ENCODE measurements at regions not wholly inside any gene's neighbourhood (a gene's known extent, or its start where the extent isn't known, plus 50 kb on each side); places are given as distances from the start of the nearest gene placed in this dataset.

- H3K27ac Mint-ChIP-seq: no peak overlapping the region
- H3K36me3 ChIP-seq (replicated peaks in 1 of 2; ENCODE audit: control extremely low read depth in 1 of 2, control insufficient read depth in 1 of 2, extremely low read depth in 1 of 2, insufficient read depth in 2 of 2, low read length in 1 of 2): no peaks in the 10 kb centered on the region
These were observed 641.0 kb downstream of the FGF9 start for GRCh38 chr13:22311734-22312404.

GRCh38 chr13:22312405-22312803 is 641.5 kb downstream of the FGF9 start:
- ChIA-PET POLR2A (no interaction called here), CTCF (no interaction called here)
- peaks cover 0 to 10% (median 0%) of the 10 kb centered on the region in 3 donors for H3K9me3 ChIP-seq (ENCODE audit: control extremely low read depth in 1 of 3, control insufficient read depth in 2 of 3, insufficient read depth in 1 of 3, low read length in 2 of 3)
- no peak overlapping the region for H3K4me3 ChIP-seq (ENCODE audit: control extremely low read depth in 1 of 5, extremely low read depth in 1 of 5, insufficient read depth in 1 of 5, low read depth in 2 of 5, low read length in 4 of 5)
- no peaks in the 10 kb centered on the region for H3K36me3 ChIP-seq (replicated peaks in 1 of 2; ENCODE audit: control extremely low read depth in 1 of 2, control insufficient read depth in 1 of 2, extremely low read depth in 1 of 2, insufficient read depth in 2 of 2, low read length in 1 of 2)
- no peak overlapping the region for H3K9ac ChIP-seq (ENCODE audit: low read length)
- no peak overlapping the region for H3K27ac ChIP-seq (ENCODE audit: low read length in 2 of 2)
- Mint-ChIP-seq H3K27me3 (no peaks in the 10 kb centered on the region), H3K9me3 (ENCODE audit: insufficient read depth) (peaks cover 6% of the 10 kb centered on the region), H3K4me3 (no peak overlapping the region), H3K27ac (no peak overlapping the region), H3K4me1 (no peaks in the 10 kb centered on the region)
- H2AFZ ChIP-seq (ENCODE audit: insufficient read depth, low read depth, low read length, poor library complexity, severe bottlenecking): no peak overlapping the region
- intact Hi-C loops (cut with micrococcal nuclease): no loop called here
- H4K20me1 ChIP-seq (ENCODE audit: control insufficient read depth, insufficient read depth, low read length, poor library complexity, severe bottlenecking): no peaks in the 10 kb centered on the region
- H3K27me3 ChIP-seq (replicated peaks in 1 of 4; ENCODE audit: control extremely low read depth in 1 of 4, control insufficient read depth in 3 of 4, insufficient read depth in 4 of 4, low read length in 3 of 4): no peaks in the 10 kb centered on the region
- WGBS (ENCODE audit: insufficient coverage): 66% methylated on average over 2 of the region's 2 CpGs
- DNase-seq: no peak
- H3K4me2 ChIP-seq (replicated peaks; ENCODE audit: low read depth, low read length, poor library complexity, severe bottlenecking): no peak overlapping the region
- no peak for ATAC-seq (ENCODE audit: low read depth)
- TF ChIP-seq EZH2 (IDR thresholded peaks at IDR 0.05; ENCODE audit: borderline replicate concordance, insufficient read depth, low read depth, low read length, poor library complexity, severe bottlenecking): no peak
- TF ChIP-seq CTCF (IDR thresholded peaks at IDR 0.05): peak; percentile 27
- H3K79me2 ChIP-seq (ENCODE audit: control insufficient read depth, insufficient read depth, low read length): no peaks in the 10 kb centered on the region
- H3K4me1 ChIP-seq (ENCODE audit: control insufficient read depth in 2 of 2, insufficient read depth in 2 of 2, low read length in 2 of 2): no peaks in the 10 kb centered on the region

More at GRCh38 chr13:22311734-22312404, 641.0 kb downstream of the FGF9 start:
- Histone ChIP-seq H3K27me3 (replicated peaks in 1 of 4; ENCODE audit: control extremely low read depth in 1 of 4, control insufficient read depth in 3 of 4, insufficient read depth in 4 of 4, low read length in 3 of 4) (no peaks in the 10 kb centered on the region), H3K4me2 (replicated peaks; ENCODE audit: low read depth, low read length, poor library complexity, severe bottlenecking) (no peak overlapping the region), H3K4me3 (ENCODE audit: control extremely low read depth in 1 of 5, extremely low read depth in 1 of 5, insufficient read depth in 1 of 5, low read depth in 2 of 5, low read length in 4 of 5) (no peak overlapping the region), H3K9ac (ENCODE audit: low read length) (no peak overlapping the region), H3K79me2 (ENCODE audit: control insufficient read depth, insufficient read depth, low read length) (no peaks in the 10 kb centered on the region), H3K9me3 (ENCODE audit: control extremely low read depth in 1 of 3, control insufficient read depth in 2 of 3, insufficient read depth in 1 of 3, low read length in 2 of 3) (peaks cover 0 to 10% (median 0%) of the 10 kb centered on the region in 3 donors), H2AFZ (ENCODE audit: insufficient read depth, low read depth, low read length, poor library complexity, severe bottlenecking) (no peak overlapping the region), H3K27ac (ENCODE audit: low read length in 2 of 2) (no peak overlapping the region), H3K4me1 (ENCODE audit: control insufficient read depth in 2 of 2, insufficient read depth in 2 of 2, low read length in 2 of 2) (no peaks in the 10 kb centered on the region), H4K20me1 (ENCODE audit: control insufficient read depth, insufficient read depth, low read length, poor library complexity, severe bottlenecking) (no peaks in the 10 kb centered on the region)
- no peak overlapping the region for H3K4me3 Mint-ChIP-seq
- no peaks in the 10 kb centered on the region for H3K27me3 Mint-ChIP-seq
- 88% methylated on average over 5 of the region's 6 CpGs for WGBS (ENCODE audit: insufficient coverage)
- peaks cover 6% of the 10 kb centered on the region for H3K9me3 Mint-ChIP-seq (ENCODE audit: insufficient read depth)
- no peaks in the 10 kb centered on the region for H3K4me1 Mint-ChIP-seq
- no peak for DNase-seq
- intact Hi-C loops (cut with micrococcal nuclease): no loop called here
- ChIA-PET CTCF (no interaction called here), POLR2A (no interaction called here)
- TF ChIP-seq EZH2 (IDR thresholded peaks at IDR 0.05; ENCODE audit: borderline replicate concordance, insufficient read depth, low read depth, low read length, poor library complexity, severe bottlenecking) (no peak), CTCF (IDR thresholded peaks at IDR 0.05) (no peak)
- no peak for ATAC-seq (ENCODE audit: low read depth)

All from B cell (primary cell).